Gastrocnemius medialis (tissue), 4 donors: ENCODE measurements at regions not wholly inside any gene's neighbourhood (a gene's known extent, or its start where the extent isn't known, plus 50 kb on each side); places are given as distances from the start of the nearest gene placed in this dataset.

Source experiments
- ATAC-seq, 2 donors: fragments of 150-250 bp; one replicate each; pipeline ENCODE4 v1.9.1; 2016
- DNase-seq, 2 donors: peaks; one replicate each; pipeline ENCODE4 v3.0.0-alpha.2; 2019
- H3K27ac ChIP-seq, 4 donors: fragments of 200-600 bp; sonication (generic); 1 replicate in 1 of 4; 2 replicates in 3 of 4; pipeline ENCODE4 v1.5.1; 2016 to 2018; ENCODE audit warnings: mild to moderate bottlenecking in 2 of 4, moderate library complexity in 1 of 4
- H3K27me3 ChIP-seq, 3 donors: fragments of 200-600 bp; sonication (generic) in 2 of 3; 1 replicate in 1 of 3; 2 replicates in 2 of 3; pipeline versions ENCODE4 v1.5.1 to v1.6.0; 2016 to 2019; ENCODE audit warnings: mild to moderate bottlenecking in 1 of 3, moderate library complexity in 1 of 3
- H3K36me3 ChIP-seq, 2 donors: fragments of 200-600 bp; sonication (generic) in 1 of 2; one replicate each; pipeline ENCODE4 v1.5.1; 2017 to 2018
- H3K4me1 ChIP-seq, 2 donors: fragments of 200-600 bp; sonication (generic) in 1 of 2; one replicate each; pipeline ENCODE4 v1.5.1; 2016 to 2017; ENCODE audit warnings: mild to moderate bottlenecking in 2 of 2
- H3K4me3 ChIP-seq, 4 donors: fragments of 200-600 bp; sonication (generic) in 3 of 4; 1 replicate in 1 of 4; 2 replicates in 3 of 4; pipeline ENCODE4 v1.5.1; 2016 to 2019; ENCODE audit warnings: mild to moderate bottlenecking in 2 of 4
- H3K9me3 ChIP-seq, 3 donors: fragments of 200-600 bp; sonication (generic) in 2 of 3; 1 replicate in 1 of 3; 2 replicates in 2 of 3; pipeline ENCODE4 v1.5.1; 2016 to 2019
- CTCF ChIP-seq, 5 experiments: fragments of 450-650 bp in 3 of 5; fragments of 200-600 bp in 2 of 5; sonication (generic) in 2 of 5; IDR thresholded peaks in 4 of 5; conservative IDR thresholded peaks in 1 of 5; 1 replicate in 4 of 5; 2 replicates in 1 of 5; pipeline ENCODE4 v1.5.1; 2016 to 2019; ENCODE audit warnings: antibody characterized with exemption in 5 of 5, mild to moderate bottlenecking in 3 of 5, moderate library complexity in 3 of 5
- POLR2A ChIP-seq, 2 donors: fragments of 450-650 bp; IDR thresholded peaks; one replicate each; pipeline ENCODE4 v1.6.1; 2017; ENCODE audit warnings: antibody characterized with exemption in 2 of 2, mild to moderate bottlenecking in 2 of 2, moderate library complexity in 2 of 2
- in situ Hi-C, 4 donors: fragments of 200-750 bp; cut with MboI; loops; one replicate each; pipeline versions ENCODE4 v1.15.0 to v1.8.0; 2017; ENCODE audit warnings: low sequenced_read_pairs in 4 of 4
- intact Hi-C: fragments of 100-400 bp; cut with DNase I; formaldehyde crosslinking; loops from one replicate; pipeline ENCODE4 v1.15.1; 2023; ENCODE audit warnings: low total_unique reads

- H3K4me3 ChIP-seq, result no peak overlapping the region
- H3K4me1 ChIP-seq, result no peaks in the 10 kb centered on the region
- DNase-seq (no peak), ATAC-seq (no peak)
- in situ Hi-C loops, result no loop called here
- no peaks in the 10 kb centered on the region for H3K9me3 ChIP-seq
- no peak for TF ChIP-seq CTCF (IDR thresholded peaks at IDR 0.05 in 4 of 5, conservative IDR thresholded peaks at IDR 0.05 in 1 of 5)
- no peak for TF ChIP-seq POLR2A (IDR thresholded peaks at IDR 0.05)
- no peaks in the 10 kb centered on the region for H3K27me3 ChIP-seq
- intact Hi-C loops, result no loop called here
- no peaks in the 10 kb centered on the region for H3K36me3 ChIP-seq
- no peak overlapping the region for H3K27ac ChIP-seq
Measured at GRCh38 chr4:45317276-45317675, 590.9 kb upstream of the GNPDA2 start.

- H3K27me3 ChIP-seq, result no peaks in the 10 kb centered on the region
- no peaks in the 10 kb centered on the region for H3K36me3 ChIP-seq
- DNase-seq (no peak), ATAC-seq (no peak)
- no peak overlapping the region for H3K4me3 ChIP-seq
- no peak overlapping the region for H3K27ac ChIP-seq
- in situ Hi-C loops, result no loop called here
- intact Hi-C loops, result no loop called here
- no peaks in the 10 kb centered on the region for H3K9me3 ChIP-seq
- H3K4me1 ChIP-seq, result no peaks in the 10 kb centered on the region
- TF ChIP-seq CTCF (IDR thresholded peaks at IDR 0.05 in 4 of 5, conservative IDR thresholded peaks at IDR 0.05 in 1 of 5) (no peak), POLR2A (IDR thresholded peaks at IDR 0.05) (no peak)
Measured at GRCh38 chr4:45316257-45316656, 589.9 kb upstream of the GNPDA2 start.

- Histone ChIP-seq H3K4me1 (no peaks in the 10 kb centered on the region), H3K4me3 (no peak overlapping the region), H3K27ac (no peak overlapping the region), H3K9me3 (no peaks in the 10 kb centered on the region), H3K36me3 (no peaks in the 10 kb centered on the region), H3K27me3 (no peaks in the 10 kb centered on the region)
- TF ChIP-seq POLR2A (IDR thresholded peaks at IDR 0.05), result no peak
- no peak for TF ChIP-seq CTCF (IDR thresholded peaks at IDR 0.05 in 4 of 5, conservative IDR thresholded peaks at IDR 0.05 in 1 of 5)
- intact Hi-C loops, result no loop called here
- ATAC-seq (no peak), DNase-seq (no peak)
- in situ Hi-C loops, result no loop called here
Measured at GRCh38 chr4:45302828-45303227, 576.5 kb upstream of the GNPDA2 start.

GRCh38 chr4:45294464-45294863, 568.1 kb upstream of the GNPDA2 start:
- no peaks in the 10 kb centered on the region for H3K27me3 ChIP-seq
- in situ Hi-C loops, result no loop called here

More at GRCh38 chr4:45294464-45294863, 568.1 kb upstream of the GNPDA2 start:
- no peaks in the 10 kb centered on the region for H3K36me3 ChIP-seq
- H3K9me3 ChIP-seq, result no peaks in the 10 kb centered on the region
- H3K4me3 ChIP-seq, result no peak overlapping the region
- DNase-seq, result no peak
- TF ChIP-seq POLR2A (IDR thresholded peaks at IDR 0.05), result no peak
- TF ChIP-seq CTCF (IDR thresholded peaks at IDR 0.05 in 4 of 5, conservative IDR thresholded peaks at IDR 0.05 in 1 of 5), result no peak
- no peaks in the 10 kb centered on the region for H3K4me1 ChIP-seq
- intact Hi-C loops, result no loop called here
- H3K27ac ChIP-seq, result no peak overlapping the region
- no peak for ATAC-seq
